Keratinocyte (primary cell): ENCODE measurements at regions not wholly inside any gene's neighbourhood (a gene's known extent, or its start where the extent isn't known, plus 50 kb on each side); places are given as distances from the start of the nearest gene placed in this dataset.
"Not testable (repeated sequence)": the region's sequence is repeated elsewhere in the genome, so short reads cannot be mapped to it uniquely, and the experiment has no call there.

Experiments
- DNase-seq: peaks from one replicate; pipeline ENCODE4 v3.0.0-alpha.2; 2011; ENCODE audit warnings: low read depth, missing footprints, low spot score
- FAIRE-seq: peaks from 2 replicates; lab custom pipeline; 2011; peaks lifted over from hg19 to GRCh38; lab: Jason Lieb, UNC
- H2AFZ ChIP-seq: 2 replicates; pipeline ENCODE4 v1.6.0; 2012; ENCODE audit warnings: low read length, control low read depth, inconsistent platforms; ENCODE audit not compliant: control insufficient read depth
- H3K27ac ChIP-seq: 2 replicates; pipeline ENCODE4 v1.5.1; 2011; ENCODE audit warnings: low read length; ENCODE audit not compliant: control insufficient read depth, insufficient read depth
- H3K27me3 ChIP-seq: 3 replicates; pipeline ENCODE4 v1.6.0; 2011; ENCODE audit warnings: low read length; ENCODE audit not compliant: control insufficient read depth, insufficient read depth; ENCODE audit errors: extremely low read depth
- H3K36me3 ChIP-seq, 2 experiments: 2 replicates in 1 of 2; 3 replicates in 1 of 2; pipeline ENCODE4 v1.5.1; 2011; ENCODE audit warnings: low read length in 2 of 2, mild to moderate bottlenecking in 1 of 2; ENCODE audit not compliant: control insufficient read depth in 2 of 2, insufficient read depth in 2 of 2; ENCODE audit errors: extremely low read depth in 1 of 2
- H3K4me1 ChIP-seq: 3 replicates; pipeline ENCODE4 v1.5.1; 2011; ENCODE audit warnings: low read length; ENCODE audit not compliant: control insufficient read depth, insufficient read depth; ENCODE audit errors: extremely low read depth
- H3K4me2 ChIP-seq: 3 replicates; pipeline ENCODE4 v1.6.0; 2011; ENCODE audit warnings: low read depth, low read length; ENCODE audit not compliant: control insufficient read depth, insufficient read depth; ENCODE audit errors: extremely low read depth
- H3K4me3 ChIP-seq, 3 experiments: fragments of 200-600 bp in 1 of 3; sonication (generic) in 1 of 3; 2 replicates in 2 of 3; 3 replicates in 1 of 3; pipeline ENCODE4 v1.5.1; 2011 to 2016; ENCODE audit warnings: low read length in 3 of 3, mild to moderate bottlenecking in 3 of 3, control low read depth in 2 of 3, inconsistent platforms in 1 of 3, low read depth in 1 of 3, mixed read lengths in 1 of 3, mixed run types in 1 of 3, moderate library complexity in 1 of 3; ENCODE audit not compliant: control insufficient read depth in 2 of 3, insufficient read depth in 2 of 3; ENCODE audit errors: extremely low read depth in 1 of 3
- H3K79me2 ChIP-seq: 2 replicates; pipeline ENCODE4 v1.6.0; 2012; ENCODE audit warnings: low read length; ENCODE audit not compliant: control insufficient read depth, insufficient read depth
- H3K9ac ChIP-seq: 3 replicates; pipeline ENCODE4 v1.6.0; 2011; ENCODE audit warnings: low read length; ENCODE audit not compliant: control insufficient read depth, insufficient read depth; ENCODE audit errors: extremely low read depth
- H3K9me1 ChIP-seq: 3 replicates; pipeline ENCODE4 v1.6.0; 2011; ENCODE audit warnings: low read length; ENCODE audit not compliant: control insufficient read depth, insufficient read depth; ENCODE audit errors: extremely low read depth
- H3K9me3 ChIP-seq: 2 replicates; pipeline ENCODE4 v1.5.1; 2012; ENCODE audit warnings: low read depth, low read length; ENCODE audit not compliant: control insufficient read depth
- H4K20me1 ChIP-seq: 3 replicates; pipeline ENCODE4 v1.6.0; 2011; ENCODE audit warnings: low read length; ENCODE audit not compliant: control insufficient read depth, insufficient read depth; ENCODE audit errors: extremely low read depth
- CTCF ChIP-seq, 3 experiments: IDR thresholded peaks in 1 of 3; conservative IDR thresholded peaks in 1 of 3; optimal IDR thresholded peaks in 1 of 3; 2 replicates in 2 of 3; 3 replicates in 1 of 3; pipeline versions ENCODE3 to v1.5.1; 2011; ENCODE audit warnings: low read length in 3 of 3, mild to moderate bottlenecking in 3 of 3, moderate library complexity in 2 of 3, control low read depth in 1 of 3, inconsistent platforms in 1 of 3; ENCODE audit not compliant: insufficient read depth in 2 of 3; ENCODE audit errors: extremely low read depth in 1 of 3
- EZH2 ChIP-seq: IDR thresholded peaks from one replicate; pipeline ENCODE4 v1.6.1; 2012; ENCODE audit warnings: inconsistent platforms, mild to moderate bottlenecking, low read length, moderate library complexity
- dilution Hi-C: fragments of 300-500 bp; cut with MboI; formaldehyde crosslinking; loops from one replicate; pipeline ENCODE4 v1.7.0; 2020; ENCODE audit warnings: low sequenced_read_pairs; ENCODE audit not compliant: extremely low pct_ligation_motif_present

DNA sequence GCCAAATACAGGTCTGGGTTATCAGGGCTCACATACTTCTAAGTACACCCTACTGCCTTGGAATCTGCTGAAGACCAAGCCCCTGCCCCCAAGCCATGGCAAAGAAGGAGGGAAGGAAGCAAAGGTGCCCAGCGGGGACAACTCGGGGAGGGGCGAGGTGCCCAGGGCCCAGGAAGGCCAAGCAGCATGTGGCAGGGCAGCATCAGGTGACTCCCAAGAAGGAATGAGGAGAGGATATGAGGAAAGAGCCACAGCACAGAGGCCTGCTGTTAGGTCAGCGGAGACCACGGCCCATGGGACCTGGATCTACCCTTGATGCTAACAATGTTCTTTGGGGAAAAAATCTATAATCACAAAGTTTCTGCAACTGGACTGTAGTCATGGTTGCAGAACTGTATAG lies 142.6 kb upstream of the CRHR1 start:
- DNase-seq (no peak), FAIRE-seq (no peak)
- dilution Hi-C loops: loop anchor here (25.0 kb wide), 1 partner anchor 221 kb away; no protein-coding TSS in a partner anchor
- H3K9me1 ChIP-seq: no peaks in the 10 kb centered on the region
- H3K36me3 ChIP-seq: peaks cover 0 to 4% of the 10 kb centered on the region in 2 experiments
- no peaks in the 10 kb centered on the region for H3K27me3 ChIP-seq
- no peak overlapping the region for H3K4me3 ChIP-seq
- H3K9ac ChIP-seq: no peak overlapping the region
- H2AFZ ChIP-seq: no peak overlapping the region
- no peaks in the 10 kb centered on the region for H3K79me2 ChIP-seq
- no peak for TF ChIP-seq EZH2
- TF ChIP-seq CTCF (optimal IDR thresholded peaks at IDR 0.05 in 1 of 3, IDR thresholded peaks at IDR 0.05 in 1 of 3, conservative IDR thresholded peaks at IDR 0.05 in 1 of 3; ENCODE audit: extremely low read depth in 1 of 3, insufficient read depth in 2 of 3, low read length in 3 of 3): no peak
- no peak overlapping the region for H3K27ac ChIP-seq
- no peaks in the 10 kb centered on the region for H3K4me1 ChIP-seq
- no peaks in the 10 kb centered on the region for H3K9me3 ChIP-seq
- H4K20me1 ChIP-seq: no peaks in the 10 kb centered on the region
- H3K4me2 ChIP-seq: no peak overlapping the region

DNA sequence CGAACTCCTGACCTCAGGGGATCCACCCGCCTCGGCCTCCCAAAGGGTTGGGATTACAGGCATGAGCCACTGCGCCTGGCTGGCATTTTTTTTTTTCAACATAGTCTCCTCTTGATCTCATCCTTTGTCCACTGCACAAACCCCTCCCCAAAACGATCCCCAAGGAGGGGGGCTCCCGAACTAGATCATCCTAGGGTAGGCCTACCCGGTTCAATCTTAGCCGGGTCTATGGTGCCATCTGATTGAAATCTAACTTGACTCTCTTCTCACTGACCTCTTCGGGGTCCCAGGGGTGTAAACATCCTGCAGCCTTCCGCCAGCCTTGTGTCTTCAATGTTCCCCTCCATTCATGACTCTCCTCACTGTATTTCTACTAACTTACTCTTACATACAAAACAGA lies 140.5 kb upstream of the CRHR1 start:
- Histone ChIP-seq H2AFZ (no peak overlapping the region), H3K4me3 (no peak overlapping the region), H3K36me3 (peaks cover 0 to 4% of the 10 kb centered on the region in 2 experiments), H3K9me3 (no peaks in the 10 kb centered on the region), H4K20me1 (no peaks in the 10 kb centered on the region), H3K9ac (no peak overlapping the region), H3K79me2 (no peaks in the 10 kb centered on the region), H3K4me1 (no peaks in the 10 kb centered on the region), H3K4me2 (no peak overlapping the region), H3K27me3 (peaks cover 7% of the 10 kb centered on the region), H3K9me1 (no peaks in the 10 kb centered on the region), H3K27ac (no peak overlapping the region)
- dilution Hi-C loops: loop anchor here (25.0 kb wide), 1 partner anchor 219 kb away; no protein-coding TSS in a partner anchor
- DNase-seq (no peak), FAIRE-seq (no peak)
- TF ChIP-seq EZH2: no peak
- no peak for TF ChIP-seq CTCF (optimal IDR thresholded peaks at IDR 0.05 in 1 of 3, IDR thresholded peaks at IDR 0.05 in 1 of 3, conservative IDR thresholded peaks at IDR 0.05 in 1 of 3; ENCODE audit: extremely low read depth in 1 of 3, insufficient read depth in 2 of 3, low read length in 3 of 3)

GRCh38 chr17:45644637-45645036 lies 139.5 kb upstream of the CRHR1 start:
- not testable (repeated sequence) for H3K36me3 ChIP-seq, H3K4me1 ChIP-seq, DNase-seq, H3K27me3 ChIP-seq, H3K27ac ChIP-seq, H3K4me3 ChIP-seq, H3K4me2 ChIP-seq, H4K20me1 ChIP-seq, H3K79me2 ChIP-seq, H2AFZ ChIP-seq, H3K9me3 ChIP-seq, FAIRE-seq, H3K9ac ChIP-seq, H3K9me1 ChIP-seq
- dilution Hi-C loops: loop anchor here (25.0 kb wide), 1 partner anchor 218 kb away; no protein-coding TSS in a partner anchor
